ENCODE measurements at regions not wholly inside any gene's neighbourhood (a gene's known extent, or its start where the extent isn't known, plus 50 kb on each side); places are given as distances from the start of the nearest gene placed in this dataset.

DNA sequence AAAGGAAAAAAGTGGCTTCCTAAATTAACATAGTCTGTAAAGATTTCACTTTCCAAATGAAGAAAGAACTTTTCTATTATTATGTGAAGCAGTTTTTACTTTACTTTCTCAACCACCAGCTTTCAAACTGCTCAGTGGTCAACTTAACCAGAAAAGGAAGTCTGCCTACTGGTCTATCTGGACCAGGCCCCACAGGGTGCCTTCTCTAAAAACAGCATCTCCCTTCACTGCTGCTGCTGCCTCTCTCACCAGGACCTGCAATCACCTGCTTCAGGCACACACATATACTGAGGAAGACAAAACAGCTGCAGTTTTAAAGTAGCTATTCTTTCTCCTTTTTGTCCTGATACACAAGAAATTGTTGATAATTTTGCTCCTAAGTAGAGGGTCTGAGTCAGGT lies 221.3 kb upstream of the DCC start:
- Histone ChIP-seq H3K23ac (ENCODE audit: insufficient read length, low read depth, low read length) (no peak overlapping the region), H3K14ac (ENCODE audit: insufficient read depth, low read length) (no peak overlapping the region), H2BK20ac (ENCODE audit: low read depth, low read length, poor library complexity, severe bottlenecking) (no peak overlapping the region), H3K79me2 (ENCODE audit: insufficient read depth, low read length) (no peaks in the 10 kb centered on the region), H3K4me1 (ENCODE audit: insufficient read depth, low read length) (no peaks in the 10 kb centered on the region), H3T11ph (ENCODE audit: low read length) (no peak overlapping the region), H2AFZ (ENCODE audit: low read length) (no peak overlapping the region), H3K79me1 (ENCODE audit: insufficient read depth, low read depth, low read length, poor library complexity, severe bottlenecking) (no peaks in the 10 kb centered on the region), H4K8ac (replicated peaks; ENCODE audit: insufficient read length, low read depth, low read length) (no peak overlapping the region), H3K4ac (ENCODE audit: low read depth, low read length) (no peak overlapping the region), H4K20me1 (ENCODE audit: control insufficient read depth, insufficient read depth, insufficient read length) (no peaks in the 10 kb centered on the region), H3K4me2 (ENCODE audit: insufficient read depth, insufficient read length, low read length) (no peak overlapping the region), H3K23me2 (ENCODE audit: insufficient read length, low read depth, low read length, poor library complexity, severe bottlenecking) (no peaks in the 10 kb centered on the region), H2BK15ac (ENCODE audit: low read depth, low read length) (no peak overlapping the region), H3K9ac (ENCODE audit: extremely low read depth, insufficient read length, low read length) (no peak overlapping the region), H3K56ac (ENCODE audit: insufficient read length, low read depth, low read length) (no peak overlapping the region), H2BK120ac (ENCODE audit: low read depth, low read length, poor library complexity, severe bottlenecking) (no peak overlapping the region), H4K91ac (ENCODE audit: insufficient read length, low read depth, low read length) (no peak overlapping the region), H3K27ac (ENCODE audit: insufficient read length, low read depth, low read length) (no peak overlapping the region), H3K18ac (ENCODE audit: insufficient read length, low read depth, low read length) (no peak overlapping the region), H2AK5ac (ENCODE audit: insufficient read length, low read length) (no peak overlapping the region), H2BK5ac (ENCODE audit: insufficient read length, low read length) (no peak overlapping the region), H2BK12ac (ENCODE audit: insufficient read length, low read depth, low read length) (no peak overlapping the region), H3K27me3 (ENCODE audit: insufficient read depth, low read length) (no peaks in the 10 kb centered on the region), H3K9me3 (ENCODE audit: control insufficient read depth, low read depth, low read length) (no peaks in the 10 kb centered on the region), H4K5ac (ENCODE audit: insufficient read length, low read depth, low read length) (no peak overlapping the region)
- Mint-ChIP-seq H3K36me3 (ENCODE audit: insufficient read depth in 1 of 3, low read depth in 3 of 3) (no peaks in the 10 kb centered on the region), H3K27me3 (ENCODE audit: low read depth) (no peaks in the 10 kb centered on the region), H3K4me1 (peaks cover 4 to 12% of the 10 kb centered on the region in 2 experiments), H3K27ac (no peak overlapping the region; a peak in 1 of 7 replicates), H3K4me3 (no peak overlapping the region), H3K9me3 (no peaks in the 10 kb centered on the region)
- DNase-seq = no peak
- TF ChIP-seq, protein P1, sequence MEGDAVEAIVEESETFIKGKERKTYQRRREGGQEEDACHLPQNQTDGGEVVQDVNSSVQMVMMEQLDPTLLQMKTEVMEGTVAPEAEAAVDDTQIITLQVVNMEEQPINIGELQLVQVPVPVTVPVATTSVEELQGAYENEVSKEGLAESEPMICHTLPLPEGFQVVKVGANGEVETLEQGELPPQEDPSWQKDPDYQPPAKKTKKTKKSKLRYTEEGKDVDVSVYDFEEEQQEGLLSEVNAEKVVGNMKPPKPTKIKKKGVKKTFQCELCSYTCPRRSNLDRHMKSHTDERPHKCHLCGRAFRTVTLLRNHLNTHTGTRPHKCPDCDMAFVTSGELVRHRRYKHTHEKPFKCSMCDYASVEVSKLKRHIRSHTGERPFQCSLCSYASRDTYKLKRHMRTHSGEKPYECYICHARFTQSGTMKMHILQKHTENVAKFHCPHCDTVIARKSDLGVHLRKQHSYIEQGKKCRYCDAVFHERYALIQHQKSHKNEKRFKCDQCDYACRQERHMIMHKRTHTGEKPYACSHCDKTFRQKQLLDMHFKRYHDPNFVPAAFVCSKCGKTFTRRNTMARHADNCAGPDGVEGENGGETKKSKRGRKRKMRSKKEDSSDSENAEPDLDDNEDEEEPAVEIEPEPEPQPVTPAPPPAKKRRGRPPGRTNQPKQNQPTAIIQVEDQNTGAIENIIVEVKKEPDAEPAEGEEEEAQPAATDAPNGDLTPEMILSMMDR (conservative IDR thresholded peaks at IDR 0.05) = no peak
